H1 (cell line): ENCODE measurements at regions not wholly inside any gene's neighbourhood (a gene's known extent, or its start where the extent isn't known, plus 50 kb on each side); places are given as distances from the start of the nearest gene placed in this dataset.

ENCODE experiments used
- BACH1 ChIP-seq: IDR thresholded peaks from 2 replicates; pipeline ENCODE4 v1.6.1; 2012; ENCODE audit warnings: low read length, improper control_type of control experiment
- CBX8 ChIP-seq: fragments of 300-800, 300-1000 bp; sonication (generic); IDR thresholded peaks from 2 replicates; pipeline ENCODE4 v1.7.1; 2016; ENCODE audit warnings: low read depth, low read length, borderline replicate concordance
- CHD2 ChIP-seq: IDR thresholded peaks from 2 replicates; pipeline ENCODE4 v1.6.1; 2012; ENCODE audit warnings: low read length, improper control_type of control experiment
- EGR1 ChIP-seq: IDR thresholded peaks from 2 replicates; pipeline ENCODE4 v1.6.1; 2011; ENCODE audit warnings: low read depth, low read length, borderline replicate concordance
- GABPA ChIP-seq: IDR thresholded peaks from 2 replicates; pipeline ENCODE4 v1.6.1; 2011; ENCODE audit warnings: mild to moderate bottlenecking, low read length, moderate library complexity, borderline replicate concordance; ENCODE audit not compliant: insufficient read depth
- JUND ChIP-seq: IDR thresholded peaks from 2 replicates; pipeline ENCODE4 v1.6.1; 2011; ENCODE audit warnings: mild to moderate bottlenecking, improper control_type of control experiment, low read length
- KDM4A ChIP-seq: IDR thresholded peaks from one replicate; pipeline ENCODE4 v1.7.1; 2012; ENCODE audit warnings: low read depth, mild to moderate bottlenecking, moderate library complexity, low read length, inconsistent platforms; ENCODE audit not compliant: severe bottlenecking
- SIN3A ChIP-seq, 2 experiments: IDR thresholded peaks in 1 of 2; conservative IDR thresholded peaks in 1 of 2; 2 replicates each; pipeline ENCODE4 v1.6.1; 2011 to 2012; ENCODE audit warnings: low read length in 2 of 2, improper control_type of control experiment in 1 of 2, low read depth in 1 of 2, mild to moderate bottlenecking in 1 of 2
- TAF7 ChIP-seq: optimal IDR thresholded peaks from 2 replicates; pipeline ENCODE3; 2011; ENCODE audit warnings: low read depth, mild to moderate bottlenecking, inconsistent platforms, low read length, moderate library complexity, borderline replicate concordance
- TCF12 ChIP-seq: IDR thresholded peaks from 2 replicates; pipeline ENCODE4 v1.6.1; 2011; ENCODE audit warnings: low read depth, mild to moderate bottlenecking, low read length
- TF ChIP-seq, protein P1 (sequence below): fragments of 300-600 bp; sonication (generic); IDR thresholded peaks from 2 replicates; pipeline ENCODE4 v1.7.1; 2012; ENCODE audit warnings: low read length, moderate library complexity, mild to moderate bottlenecking, inconsistent platforms; ENCODE audit not compliant: insufficient replicate concordance
- TF ChIP-seq, protein P2 (sequence below): IDR thresholded peaks from 2 replicates; pipeline ENCODE4 v1.6.1; 2011; ENCODE audit warnings: low read depth, mild to moderate bottlenecking, low read length; ENCODE audit not compliant: insufficient read depth

DNA sequence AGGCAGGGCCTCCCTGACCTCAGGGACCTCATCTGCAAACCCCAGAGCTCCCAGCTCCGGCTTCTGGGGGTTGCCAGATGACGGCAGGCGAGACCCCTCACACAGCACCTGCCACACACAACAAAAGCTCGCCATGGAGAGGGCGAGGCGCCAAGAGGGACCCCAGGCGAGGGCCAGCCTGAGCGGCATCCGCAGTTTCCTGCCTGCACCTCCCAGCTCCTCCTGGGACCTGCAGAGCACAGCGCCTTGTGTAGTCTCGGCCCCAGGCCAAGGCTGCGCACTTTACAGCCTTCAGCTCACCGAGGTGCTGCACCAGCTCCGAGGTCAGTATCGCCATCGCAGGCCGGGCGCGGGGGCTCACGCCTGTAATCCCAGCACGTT is 82.4 kb upstream of the ADAMTS2 start (continued):
- TF ChIP-seq, protein P1, sequence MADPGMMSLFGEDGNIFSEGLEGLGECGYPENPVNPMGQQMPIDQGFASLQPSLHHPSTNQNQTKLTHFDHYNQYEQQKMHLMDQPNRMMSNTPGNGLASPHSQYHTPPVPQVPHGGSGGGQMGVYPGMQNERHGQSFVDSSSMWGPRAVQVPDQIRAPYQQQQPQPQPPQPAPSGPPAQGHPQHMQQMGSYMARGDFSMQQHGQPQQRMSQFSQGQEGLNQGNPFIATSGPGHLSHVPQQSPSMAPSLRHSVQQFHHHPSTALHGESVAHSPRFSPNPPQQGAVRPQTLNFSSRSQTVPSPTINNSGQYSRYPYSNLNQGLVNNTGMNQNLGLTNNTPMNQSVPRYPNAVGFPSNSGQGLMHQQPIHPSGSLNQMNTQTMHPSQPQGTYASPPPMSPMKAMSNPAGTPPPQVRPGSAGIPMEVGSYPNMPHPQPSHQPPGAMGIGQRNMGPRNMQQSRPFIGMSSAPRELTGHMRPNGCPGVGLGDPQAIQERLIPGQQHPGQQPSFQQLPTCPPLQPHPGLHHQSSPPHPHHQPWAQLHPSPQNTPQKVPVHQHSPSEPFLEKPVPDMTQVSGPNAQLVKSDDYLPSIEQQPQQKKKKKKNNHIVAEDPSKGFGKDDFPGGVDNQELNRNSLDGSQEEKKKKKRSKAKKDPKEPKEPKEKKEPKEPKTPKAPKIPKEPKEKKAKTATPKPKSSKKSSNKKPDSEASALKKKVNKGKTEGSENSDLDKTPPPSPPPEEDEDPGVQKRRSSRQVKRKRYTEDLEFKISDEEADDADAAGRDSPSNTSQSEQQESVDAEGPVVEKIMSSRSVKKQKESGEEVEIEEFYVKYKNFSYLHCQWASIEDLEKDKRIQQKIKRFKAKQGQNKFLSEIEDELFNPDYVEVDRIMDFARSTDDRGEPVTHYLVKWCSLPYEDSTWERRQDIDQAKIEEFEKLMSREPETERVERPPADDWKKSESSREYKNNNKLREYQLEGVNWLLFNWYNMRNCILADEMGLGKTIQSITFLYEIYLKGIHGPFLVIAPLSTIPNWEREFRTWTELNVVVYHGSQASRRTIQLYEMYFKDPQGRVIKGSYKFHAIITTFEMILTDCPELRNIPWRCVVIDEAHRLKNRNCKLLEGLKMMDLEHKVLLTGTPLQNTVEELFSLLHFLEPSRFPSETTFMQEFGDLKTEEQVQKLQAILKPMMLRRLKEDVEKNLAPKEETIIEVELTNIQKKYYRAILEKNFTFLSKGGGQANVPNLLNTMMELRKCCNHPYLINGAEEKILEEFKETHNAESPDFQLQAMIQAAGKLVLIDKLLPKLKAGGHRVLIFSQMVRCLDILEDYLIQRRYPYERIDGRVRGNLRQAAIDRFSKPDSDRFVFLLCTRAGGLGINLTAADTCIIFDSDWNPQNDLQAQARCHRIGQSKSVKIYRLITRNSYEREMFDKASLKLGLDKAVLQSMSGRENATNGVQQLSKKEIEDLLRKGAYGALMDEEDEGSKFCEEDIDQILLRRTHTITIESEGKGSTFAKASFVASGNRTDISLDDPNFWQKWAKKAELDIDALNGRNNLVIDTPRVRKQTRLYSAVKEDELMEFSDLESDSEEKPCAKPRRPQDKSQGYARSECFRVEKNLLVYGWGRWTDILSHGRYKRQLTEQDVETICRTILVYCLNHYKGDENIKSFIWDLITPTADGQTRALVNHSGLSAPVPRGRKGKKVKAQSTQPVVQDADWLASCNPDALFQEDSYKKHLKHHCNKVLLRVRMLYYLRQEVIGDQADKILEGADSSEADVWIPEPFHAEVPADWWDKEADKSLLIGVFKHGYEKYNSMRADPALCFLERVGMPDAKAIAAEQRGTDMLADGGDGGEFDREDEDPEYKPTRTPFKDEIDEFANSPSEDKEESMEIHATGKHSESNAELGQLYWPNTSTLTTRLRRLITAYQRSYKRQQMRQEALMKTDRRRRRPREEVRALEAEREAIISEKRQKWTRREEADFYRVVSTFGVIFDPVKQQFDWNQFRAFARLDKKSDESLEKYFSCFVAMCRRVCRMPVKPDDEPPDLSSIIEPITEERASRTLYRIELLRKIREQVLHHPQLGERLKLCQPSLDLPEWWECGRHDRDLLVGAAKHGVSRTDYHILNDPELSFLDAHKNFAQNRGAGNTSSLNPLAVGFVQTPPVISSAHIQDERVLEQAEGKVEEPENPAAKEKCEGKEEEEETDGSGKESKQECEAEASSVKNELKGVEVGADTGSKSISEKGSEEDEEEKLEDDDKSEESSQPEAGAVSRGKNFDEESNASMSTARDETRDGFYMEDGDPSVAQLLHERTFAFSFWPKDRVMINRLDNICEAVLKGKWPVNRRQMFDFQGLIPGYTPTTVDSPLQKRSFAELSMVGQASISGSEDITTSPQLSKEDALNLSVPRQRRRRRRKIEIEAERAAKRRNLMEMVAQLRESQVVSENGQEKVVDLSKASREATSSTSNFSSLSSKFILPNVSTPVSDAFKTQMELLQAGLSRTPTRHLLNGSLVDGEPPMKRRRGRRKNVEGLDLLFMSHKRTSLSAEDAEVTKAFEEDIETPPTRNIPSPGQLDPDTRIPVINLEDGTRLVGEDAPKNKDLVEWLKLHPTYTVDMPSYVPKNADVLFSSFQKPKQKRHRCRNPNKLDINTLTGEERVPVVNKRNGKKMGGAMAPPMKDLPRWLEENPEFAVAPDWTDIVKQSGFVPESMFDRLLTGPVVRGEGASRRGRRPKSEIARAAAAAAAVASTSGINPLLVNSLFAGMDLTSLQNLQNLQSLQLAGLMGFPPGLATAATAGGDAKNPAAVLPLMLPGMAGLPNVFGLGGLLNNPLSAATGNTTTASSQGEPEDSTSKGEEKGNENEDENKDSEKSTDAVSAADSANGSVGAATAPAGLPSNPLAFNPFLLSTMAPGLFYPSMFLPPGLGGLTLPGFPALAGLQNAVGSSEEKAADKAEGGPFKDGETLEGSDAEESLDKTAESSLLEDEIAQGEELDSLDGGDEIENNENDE, result no peak
- TF ChIP-seq GABPA (no peak), EGR1 (no peak), BACH1 (no peak), CHD2 (no peak), JUND (no peak), SIN3A (conservative IDR thresholded peaks at IDR 0.05 in 1 of 2, IDR thresholded peaks at IDR 0.05 in 1 of 2; ENCODE audit: low read depth in 1 of 2, low read length in 2 of 2) (no peak), CBX8 (no peak), KDM4A (no peak), TAF7 (no peak), TCF12 (no peak)
- TF ChIP-seq, protein P2, sequence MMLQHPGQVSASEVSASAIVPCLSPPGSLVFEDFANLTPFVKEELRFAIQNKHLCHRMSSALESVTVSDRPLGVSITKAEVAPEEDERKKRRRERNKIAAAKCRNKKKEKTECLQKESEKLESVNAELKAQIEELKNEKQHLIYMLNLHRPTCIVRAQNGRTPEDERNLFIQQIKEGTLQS, result no peak
